GM12892 (cell line): ENCODE measurements at regions not wholly inside any gene's neighbourhood (a gene's known extent, or its start where the extent isn't known, plus 50 kb on each side); places are given as distances from the start of the nearest gene placed in this dataset.
"Not testable (repeated sequence)": the region's sequence is repeated elsewhere in the genome, so short reads cannot be mapped to it uniquely, and the experiment has no call there.

ENCODE experiments used
- POLR2A ChIP-seq: IDR thresholded peaks from 2 replicates; pipeline ENCODE4 v1.6.1; 2011; ENCODE audit warnings: low read depth, low read length, control low read depth
- POLR2AphosphoS5 ChIP-seq: IDR thresholded peaks from 2 replicates; pipeline ENCODE4 v1.6.1; 2011; ENCODE audit warnings: low read depth, low read length, control low read depth
- TAF1 ChIP-seq: IDR thresholded peaks from 2 replicates; pipeline ENCODE4 v1.6.1; 2011; ENCODE audit warnings: low read depth, mild to moderate bottlenecking, control low read depth, low read length, borderline replicate concordance

GRCh38 chr7:68887116-68887515 lies 711.2 kb upstream of the AUTS2 start:
- not testable (repeated sequence) for TF ChIP-seq POLR2AphosphoS5, POLR2A, TAF1
